BE2C (cell line): ENCODE measurements at regions not wholly inside any gene's neighbourhood (a gene's known extent, or its start where the extent isn't known, plus 50 kb on each side); places are given as distances from the start of the nearest gene placed in this dataset.

Experiments
- DNase-seq: peaks from one replicate; pipeline ENCODE4 v3.0.0-alpha.2; 2020
- H3K27me3 ChIP-seq: fragments of 250-450 bp; sonication (Bioruptor Pico); 2 replicates; pipeline ENCODE4 v1.5.1; 2020; ENCODE audit warnings: mild to moderate bottlenecking
- H3K36me3 ChIP-seq: fragments of 250-450 bp; sonication (Bioruptor Pico); 2 replicates; pipeline ENCODE4 v1.5.1; 2020; ENCODE audit warnings: mild to moderate bottlenecking
- H3K4me1 ChIP-seq: fragments of 250-450 bp; sonication (Bioruptor Pico); 2 replicates; pipeline ENCODE4 v1.5.1; 2020
- H3K4me3 ChIP-seq: 2 replicates; pipeline ENCODE4 v1.5.1; 2011; ENCODE audit warnings: low read depth, low read length
- H3K9me3 ChIP-seq: fragments of 250-450 bp; sonication (Bioruptor Pico); 2 replicates; pipeline ENCODE4 v1.5.1; 2020
- CTCF ChIP-seq: IDR thresholded peaks from 2 replicates; pipeline ENCODE4 v1.5.1; 2012; ENCODE audit warnings: mild to moderate bottlenecking, low read depth, low read length

GRCh38 chr21:34199121-34199910 lies 125.9 kb downstream of the MRPS6 start:
- H3K36me3 ChIP-seq: no peaks in the 10 kb centered on the region
- H3K9me3 ChIP-seq: no peaks in the 10 kb centered on the region
- peaks cover 31% of the 10 kb centered on the region for H3K4me1 ChIP-seq
- TF ChIP-seq CTCF: no peak
- no peak for DNase-seq
- no peaks in the 10 kb centered on the region for H3K27me3 ChIP-seq
- no peak overlapping the region for H3K4me3 ChIP-seq

GRCh38 chr21:34200288-34200905 lies 127.0 kb downstream of the MRPS6 start:
- no peak for DNase-seq
- no peaks in the 10 kb centered on the region for H3K27me3 ChIP-seq
- no peak overlapping the region for H3K4me3 ChIP-seq
- H3K9me3 ChIP-seq: no peaks in the 10 kb centered on the region
- H3K36me3 ChIP-seq: no peaks in the 10 kb centered on the region
- TF ChIP-seq CTCF: no peak
- H3K4me1 ChIP-seq: peaks cover 39% of the 10 kb centered on the region

GRCh38 chr21:34201001-34201400 lies 127.6 kb downstream of the MRPS6 start:
- no peak for TF ChIP-seq CTCF
- Histone ChIP-seq H3K27me3 (no peaks in the 10 kb centered on the region), H3K4me3 (peak overlapping the region; percentile 55), H3K9me3 (no peaks in the 10 kb centered on the region), H3K4me1 (peaks cover 43% of the 10 kb centered on the region), H3K36me3 (no peaks in the 10 kb centered on the region)
- no peak for DNase-seq

- DNase-seq: peak; percentile 26
- peaks cover 44% of the 10 kb centered on the region for H3K4me1 ChIP-seq
- TF ChIP-seq CTCF: no peak
- H3K27me3 ChIP-seq: no peaks in the 10 kb centered on the region
- H3K4me3 ChIP-seq: peak overlapping the region; percentile 55
- H3K36me3 ChIP-seq: no peaks in the 10 kb centered on the region
- H3K9me3 ChIP-seq: no peaks in the 10 kb centered on the region
Observed at GRCh38 chr21:34201481-34201858, 128.1 kb downstream of the MRPS6 start.

GRCh38 chr21:34202553-34203372 lies 129.4 kb downstream of the MRPS6 start:
- Histone ChIP-seq H3K4me3 (no peak overlapping the region; the same call in 1 of the 2 replicates), H3K9me3 (no peaks in the 10 kb centered on the region), H3K36me3 (no peaks in the 10 kb centered on the region), H3K4me1 (peaks cover 46% of the 10 kb centered on the region), H3K27me3 (no peaks in the 10 kb centered on the region)
- DNase-seq: peak; percentile 24
- TF ChIP-seq CTCF: no peak
